GM21619 (cell line): ENCODE measurements at regions not wholly inside any gene's neighbourhood (a gene's known extent, or its start where the extent isn't known, plus 50 kb on each side); places are given as distances from the start of the nearest gene placed in this dataset.
"Not testable (repeated sequence)": the region's sequence is repeated elsewhere in the genome, so short reads cannot be mapped to it uniquely, and the experiment has no call there.

ENCODE experiments used
- ATAC-seq: cut with Tn5 transposase; IDR thresholded peaks from one replicate; pipeline ENCODE4 v1.9.1; 2021; ENCODE audit not compliant: unreplicated experiment

GRCh38 chr5:27463446-27464149 is 425.2 kb upstream of the CDH9 start:
- ATAC-seq = no peak

- ATAC-seq = no peak
These were observed 424.6 kb upstream of the CDH9 start for GRCh38 chr5:27462936-27463335.

GRCh38 chr5:27458287-27458686 is 419.9 kb upstream of the CDH9 start:
- no peak for ATAC-seq

GRCh38 chr5:27451377-27451776 is 413.0 kb upstream of the CDH9 start:
- no peak for ATAC-seq

- no peak for ATAC-seq
These were observed 412.2 kb upstream of the CDH9 start for GRCh38 chr5:27450607-27451006.

- ATAC-seq = not testable (repeated sequence)
These were observed 401.0 kb upstream of the CDH9 start for GRCh38 chr5:27439383-27439782.

GRCh38 chr5:27437594-27438200 is 399.3 kb upstream of the CDH9 start:
- ATAC-seq = no peak

GRCh38 chr5:27434335-27434734 is 395.9 kb upstream of the CDH9 start:
- no peak for ATAC-seq

GRCh38 chr5:27414099-27414498 is 375.7 kb upstream of the CDH9 start:
- ATAC-seq = no peak

- no peak for ATAC-seq
These were observed 374.0 kb upstream of the CDH9 start for GRCh38 chr5:27412384-27412783.

- no peak for ATAC-seq
These were observed 367.6 kb upstream of the CDH9 start for GRCh38 chr5:27406020-27406419.

GRCh38 chr5:27403243-27403882 is 365.0 kb upstream of the CDH9 start:
- no peak for ATAC-seq

- no peak for ATAC-seq
These were observed 364.4 kb upstream of the CDH9 start for GRCh38 chr5:27402828-27403227.

- ATAC-seq = no peak
These were observed 358.6 kb upstream of the CDH9 start for GRCh38 chr5:27396998-27397397.

- no peak for ATAC-seq
These were observed 354.3 kb upstream of the CDH9 start for GRCh38 chr5:27392716-27393115.

GRCh38 chr5:27389696-27390095 is 351.3 kb upstream of the CDH9 start:
- ATAC-seq = no peak

GRCh38 chr5:27388755-27389154 is 350.4 kb upstream of the CDH9 start:
- no peak for ATAC-seq

- no peak for ATAC-seq
These were observed 349.2 kb upstream of the CDH9 start for GRCh38 chr5:27387535-27388073.

- no peak for ATAC-seq
These were observed 343.3 kb upstream of the CDH9 start for GRCh38 chr5:27381686-27382085.

- no peak for ATAC-seq
These were observed 339.2 kb upstream of the CDH9 start for GRCh38 chr5:27377626-27378025.

- no peak for ATAC-seq
These were observed 315.6 kb upstream of the CDH9 start for GRCh38 chr5:27353970-27354369.

- no peak for ATAC-seq
These were observed 315.2 kb upstream of the CDH9 start for GRCh38 chr5:27353540-27353939.
